ENCODE measurements at regions not wholly inside any gene's neighbourhood (a gene's known extent, or its start where the extent isn't known, plus 50 kb on each side); places are given as distances from the start of the nearest gene placed in this dataset.
A peak's percentile ranks its signal among the peaks of the same experiment; 100 is the strongest.

- no peak for DNase-seq
These were observed 434.0 kb downstream of the FOXO1 start for GRCh38 chr13:40232311-40233040.

GRCh38 chr13:40233731-40234195 lies 432.7 kb downstream of the FOXO1 start:
- no peak for DNase-seq

GRCh38 chr13:40235160-40235796 lies 431.2 kb downstream of the FOXO1 start:
- DNase-seq: no peak

GRCh38 chr13:40236566-40237168 lies 429.8 kb downstream of the FOXO1 start:
- DNase-seq: no peak

GRCh38 chr13:40238761-40239160 lies 427.7 kb downstream of the FOXO1 start:
- DNase-seq: no peak

GRCh38 chr13:40240293-40240692 lies 426.1 kb downstream of the FOXO1 start:
- no peak for DNase-seq

GRCh38 chr13:40241125-40241798 lies 425.2 kb downstream of the FOXO1 start:
- DNase-seq: no peak

- DNase-seq: no peak
These were observed 423.4 kb downstream of the FOXO1 start for GRCh38 chr13:40243047-40243446.

GRCh38 chr13:40243982-40244381 lies 422.5 kb downstream of the FOXO1 start:
- DNase-seq: no peak

GRCh38 chr13:40245567-40245966 lies 420.9 kb downstream of the FOXO1 start:
- no peak for DNase-seq

GRCh38 chr13:40247845-40248244 lies 418.6 kb downstream of the FOXO1 start:
- no peak for DNase-seq

- DNase-seq: no peak
These were observed 415.0 kb downstream of the FOXO1 start for GRCh38 chr13:40251343-40252032.

GRCh38 chr13:40252241-40252640 lies 414.2 kb downstream of the FOXO1 start:
- DNase-seq: no peak

- DNase-seq: no peak
These were observed 413.8 kb downstream of the FOXO1 start for GRCh38 chr13:40252676-40253075.

- no peak for DNase-seq
These were observed 412.0 kb downstream of the FOXO1 start for GRCh38 chr13:40254394-40254793.

- DNase-seq: no peak
These were observed 410.9 kb downstream of the FOXO1 start for GRCh38 chr13:40255551-40255950.

- DNase-seq: no peak
These were observed 406.5 kb downstream of the FOXO1 start for GRCh38 chr13:40259899-40260298.

- no peak for DNase-seq
These were observed 405.1 kb downstream of the FOXO1 start for GRCh38 chr13:40261336-40261735.

- no peak for DNase-seq
These were observed 404.5 kb downstream of the FOXO1 start for GRCh38 chr13:40261947-40262346.

GRCh38 chr13:40269086-40269485 lies 397.4 kb downstream of the FOXO1 start:
- no peak for DNase-seq

GRCh38 chr13:40270726-40271125 lies 395.7 kb downstream of the FOXO1 start:
- DNase-seq: no peak

- peak in 1 of 2 donors; percentile 19 for DNase-seq
These were observed 395.1 kb downstream of the FOXO1 start for GRCh38 chr13:40271271-40271885.
